PFSK-1 (cell line): ENCODE measurements at regions not wholly inside any gene's neighbourhood (a gene's known extent, or its start where the extent isn't known, plus 50 kb on each side); places are given as distances from the start of the nearest gene placed in this dataset.

Experiments used
- SIN3A ChIP-seq: IDR thresholded peaks from 2 replicates; pipeline ENCODE4 v1.6.1; 2012; ENCODE audit warnings: mild to moderate bottlenecking, low read length, moderate library complexity, borderline replicate concordance; ENCODE audit not compliant: insufficient read depth
- TF ChIP-seq, protein P1 (sequence below), 2 experiments: IDR thresholded peaks; 2 replicates each; pipeline versions ENCODE4 v1.6.1 to v1.8.0; 2011 to 2012; ENCODE audit warnings: low read depth in 2 of 2, low read length in 2 of 2, control low read depth in 1 of 2, inconsistent platforms in 1 of 2, mild to moderate bottlenecking in 1 of 2, moderate library complexity in 1 of 2; ENCODE audit not compliant: insufficient read depth in 1 of 2

GRCh38 chr2:81194176-81194575, 889.6 kb upstream of the LRRTM1 start:
- TF ChIP-seq, protein P1, sequence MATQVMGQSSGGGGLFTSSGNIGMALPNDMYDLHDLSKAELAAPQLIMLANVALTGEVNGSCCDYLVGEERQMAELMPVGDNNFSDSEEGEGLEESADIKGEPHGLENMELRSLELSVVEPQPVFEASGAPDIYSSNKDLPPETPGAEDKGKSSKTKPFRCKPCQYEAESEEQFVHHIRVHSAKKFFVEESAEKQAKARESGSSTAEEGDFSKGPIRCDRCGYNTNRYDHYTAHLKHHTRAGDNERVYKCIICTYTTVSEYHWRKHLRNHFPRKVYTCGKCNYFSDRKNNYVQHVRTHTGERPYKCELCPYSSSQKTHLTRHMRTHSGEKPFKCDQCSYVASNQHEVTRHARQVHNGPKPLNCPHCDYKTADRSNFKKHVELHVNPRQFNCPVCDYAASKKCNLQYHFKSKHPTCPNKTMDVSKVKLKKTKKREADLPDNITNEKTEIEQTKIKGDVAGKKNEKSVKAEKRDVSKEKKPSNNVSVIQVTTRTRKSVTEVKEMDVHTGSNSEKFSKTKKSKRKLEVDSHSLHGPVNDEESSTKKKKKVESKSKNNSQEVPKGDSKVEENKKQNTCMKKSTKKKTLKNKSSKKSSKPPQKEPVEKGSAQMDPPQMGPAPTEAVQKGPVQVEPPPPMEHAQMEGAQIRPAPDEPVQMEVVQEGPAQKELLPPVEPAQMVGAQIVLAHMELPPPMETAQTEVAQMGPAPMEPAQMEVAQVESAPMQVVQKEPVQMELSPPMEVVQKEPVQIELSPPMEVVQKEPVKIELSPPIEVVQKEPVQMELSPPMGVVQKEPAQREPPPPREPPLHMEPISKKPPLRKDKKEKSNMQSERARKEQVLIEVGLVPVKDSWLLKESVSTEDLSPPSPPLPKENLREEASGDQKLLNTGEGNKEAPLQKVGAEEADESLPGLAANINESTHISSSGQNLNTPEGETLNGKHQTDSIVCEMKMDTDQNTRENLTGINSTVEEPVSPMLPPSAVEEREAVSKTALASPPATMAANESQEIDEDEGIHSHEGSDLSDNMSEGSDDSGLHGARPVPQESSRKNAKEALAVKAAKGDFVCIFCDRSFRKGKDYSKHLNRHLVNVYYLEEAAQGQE (IDR thresholded peaks at IDR 0.05; ENCODE audit: insufficient read depth in 1 of 2, low read depth in 2 of 2, low read length in 2 of 2) = no peak
- TF ChIP-seq SIN3A = no peak
